OCI-LY7 (cell line): ENCODE measurements at regions not wholly inside any gene's neighbourhood (a gene's known extent, or its start where the extent isn't known, plus 50 kb on each side); places are given as distances from the start of the nearest gene placed in this dataset.

Experiments used
- EZH2phosphoT487 ChIP-seq: fragments of 200-600 bp; sonication (generic); IDR thresholded peaks from 2 replicates; pipeline ENCODE4 v1.6.1; 2018; ENCODE audit warnings: low read depth, borderline replicate concordance, mild to moderate bottlenecking, mixed run types, antibody characterized with exemption, low read length, moderate library complexity, mixed read lengths
- TF ChIP-seq, protein P1 (sequence below): fragments of 200-600 bp; sonication (generic); conservative IDR thresholded peaks from 2 replicates; pipeline ENCODE4 v1.5.1; 2014; ENCODE audit warnings: mild to moderate bottlenecking, antibody characterized with exemption, low read length, moderate library complexity, mixed read lengths

DNA sequence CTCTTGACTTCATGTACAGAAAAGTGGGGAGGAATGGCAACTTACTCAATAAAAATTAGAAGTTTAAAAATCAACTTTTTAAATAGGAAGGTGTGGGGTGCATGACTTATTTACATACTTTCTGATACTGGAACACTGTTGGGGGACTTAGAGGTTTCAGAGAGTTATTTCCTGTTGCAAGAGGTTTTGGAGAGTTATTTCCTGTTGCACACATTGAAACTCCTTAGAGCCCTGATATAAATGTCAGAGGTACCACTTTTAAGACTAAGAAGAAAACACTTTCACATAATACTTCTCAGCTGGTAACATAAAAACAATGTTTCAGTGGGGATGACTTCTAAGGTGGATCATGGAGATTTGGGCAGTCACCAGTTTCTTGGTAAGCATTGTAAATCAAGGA lies 579.9 kb downstream of the MMUT start:
- TF ChIP-seq, protein P1, sequence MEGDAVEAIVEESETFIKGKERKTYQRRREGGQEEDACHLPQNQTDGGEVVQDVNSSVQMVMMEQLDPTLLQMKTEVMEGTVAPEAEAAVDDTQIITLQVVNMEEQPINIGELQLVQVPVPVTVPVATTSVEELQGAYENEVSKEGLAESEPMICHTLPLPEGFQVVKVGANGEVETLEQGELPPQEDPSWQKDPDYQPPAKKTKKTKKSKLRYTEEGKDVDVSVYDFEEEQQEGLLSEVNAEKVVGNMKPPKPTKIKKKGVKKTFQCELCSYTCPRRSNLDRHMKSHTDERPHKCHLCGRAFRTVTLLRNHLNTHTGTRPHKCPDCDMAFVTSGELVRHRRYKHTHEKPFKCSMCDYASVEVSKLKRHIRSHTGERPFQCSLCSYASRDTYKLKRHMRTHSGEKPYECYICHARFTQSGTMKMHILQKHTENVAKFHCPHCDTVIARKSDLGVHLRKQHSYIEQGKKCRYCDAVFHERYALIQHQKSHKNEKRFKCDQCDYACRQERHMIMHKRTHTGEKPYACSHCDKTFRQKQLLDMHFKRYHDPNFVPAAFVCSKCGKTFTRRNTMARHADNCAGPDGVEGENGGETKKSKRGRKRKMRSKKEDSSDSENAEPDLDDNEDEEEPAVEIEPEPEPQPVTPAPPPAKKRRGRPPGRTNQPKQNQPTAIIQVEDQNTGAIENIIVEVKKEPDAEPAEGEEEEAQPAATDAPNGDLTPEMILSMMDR = no peak
- no peak for TF ChIP-seq EZH2phosphoT487
